Prostate gland (tissue), 2 donors: ENCODE measurements at regions not wholly inside any gene's neighbourhood (a gene's known extent, or its start where the extent isn't known, plus 50 kb on each side); places are given as distances from the start of the nearest gene placed in this dataset.

Source experiments
- DNase-seq: peaks from one replicate; pipeline ENCODE4 v3.0.0-alpha.2; 2019; ENCODE audit warnings: low spot score
- H3K27ac ChIP-seq, 2 donors: fragments of 200-600 bp; sonication (generic); 2 replicates each; pipeline ENCODE4 v1.5.1; 2017 to 2019
- H3K27me3 ChIP-seq: fragments of 200-600 bp; sonication (generic); replicated peaks from 2 replicates; pipeline ENCODE4 v1.5.1; 2019; ENCODE audit not compliant: insufficient read depth
- H3K36me3 ChIP-seq, 2 donors: fragments of 200-600 bp; sonication (generic); 1 replicate in 1 of 2; 2 replicates in 1 of 2; pipeline versions ENCODE4 v1.5.1 to v1.8.1; 2017 to 2019
- H3K4me1 ChIP-seq: fragments of 200-600 bp; sonication (generic); replicated peaks from 2 replicates; pipeline ENCODE4 v1.5.1; 2019
- H3K4me3 ChIP-seq, 2 donors: fragments of 200-600 bp; sonication (generic); 2 replicates each; pipeline ENCODE4 v1.5.1; 2017 to 2019
- H3K9me3 ChIP-seq: fragments of 200-600 bp; sonication (generic); 2 replicates; pipeline ENCODE4 v1.5.1; 2017
- POLR2A ChIP-seq: fragments of 450-650 bp; IDR thresholded peaks from one replicate; pipeline ENCODE4 v1.6.1; 2016; ENCODE audit warnings: antibody characterized with exemption, mild to moderate bottlenecking
- POLR2AphosphoS5 ChIP-seq: sonication (generic); formaldehyde crosslinking; IDR thresholded peaks from one replicate; pipeline ENCODE4 v1.6.1; 2017; ENCODE audit warnings: antibody characterized with exemption
- WGBS: methylation state at CpG from one replicate; pipeline ENCODE4 v1.1.5; 2018; 5-methylcytosine and 5-hydroxymethylcytosine counted together
- intact Hi-C: fragments of 100-400 bp; cut with DNase I; formaldehyde crosslinking; loops from one replicate; pipeline ENCODE4 v1.14.2; 2022
- TF ChIP-seq, protein P1 (sequence below), 4 experiments: fragments of 200-600 bp in 2 of 4; fragments of 450-650 bp in 2 of 4; sonication (generic) in 2 of 4; IDR thresholded peaks; 1 replicate in 3 of 4; 2 replicates in 1 of 4; pipeline ENCODE4 v1.5.1; 2016 to 2019; ENCODE audit warnings: antibody characterized with exemption in 4 of 4, mild to moderate bottlenecking in 2 of 4, moderate library complexity in 2 of 4

GRCh38 chr1:181187337-181188126 lies 99.0 kb downstream of the IER5 start:
- intact Hi-C loops = no loop called here
- no peak for TF ChIP-seq POLR2A
- TF ChIP-seq, protein P1, sequence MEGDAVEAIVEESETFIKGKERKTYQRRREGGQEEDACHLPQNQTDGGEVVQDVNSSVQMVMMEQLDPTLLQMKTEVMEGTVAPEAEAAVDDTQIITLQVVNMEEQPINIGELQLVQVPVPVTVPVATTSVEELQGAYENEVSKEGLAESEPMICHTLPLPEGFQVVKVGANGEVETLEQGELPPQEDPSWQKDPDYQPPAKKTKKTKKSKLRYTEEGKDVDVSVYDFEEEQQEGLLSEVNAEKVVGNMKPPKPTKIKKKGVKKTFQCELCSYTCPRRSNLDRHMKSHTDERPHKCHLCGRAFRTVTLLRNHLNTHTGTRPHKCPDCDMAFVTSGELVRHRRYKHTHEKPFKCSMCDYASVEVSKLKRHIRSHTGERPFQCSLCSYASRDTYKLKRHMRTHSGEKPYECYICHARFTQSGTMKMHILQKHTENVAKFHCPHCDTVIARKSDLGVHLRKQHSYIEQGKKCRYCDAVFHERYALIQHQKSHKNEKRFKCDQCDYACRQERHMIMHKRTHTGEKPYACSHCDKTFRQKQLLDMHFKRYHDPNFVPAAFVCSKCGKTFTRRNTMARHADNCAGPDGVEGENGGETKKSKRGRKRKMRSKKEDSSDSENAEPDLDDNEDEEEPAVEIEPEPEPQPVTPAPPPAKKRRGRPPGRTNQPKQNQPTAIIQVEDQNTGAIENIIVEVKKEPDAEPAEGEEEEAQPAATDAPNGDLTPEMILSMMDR (IDR thresholded peaks at IDR 0.05) = no peak
- no peak for TF ChIP-seq POLR2AphosphoS5
- no peak for DNase-seq
- H3K36me3 ChIP-seq = no peaks in the 10 kb centered on the region
- H3K27ac ChIP-seq = no peak overlapping the region
- H3K9me3 ChIP-seq = no peaks in the 10 kb centered on the region
- H3K27me3 ChIP-seq = no peaks in the 10 kb centered on the region
- no peaks in the 10 kb centered on the region for H3K4me1 ChIP-seq
- WGBS = 75% methylated on average over 7 of the region's 7 CpGs
- no peak overlapping the region for H3K4me3 ChIP-seq

DNA sequence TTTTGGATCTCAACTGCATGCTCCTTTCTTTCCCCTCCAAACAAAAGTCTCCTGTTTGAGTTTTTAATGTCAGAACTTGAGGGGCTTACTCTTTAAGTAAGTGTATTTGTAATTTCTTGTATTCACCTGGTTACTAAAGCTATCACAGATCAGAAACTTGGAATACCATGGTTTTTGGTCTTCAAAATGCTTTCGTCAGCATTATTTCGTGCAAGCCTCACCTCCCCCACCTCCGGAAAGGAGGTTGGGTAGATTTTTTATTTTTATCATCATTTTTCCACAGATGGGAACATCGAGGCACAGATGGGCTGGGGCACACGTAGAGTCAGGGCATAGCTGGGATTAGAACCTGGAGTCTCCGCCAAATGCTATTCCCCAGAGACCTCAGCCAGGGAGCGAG lies 100.7 kb downstream of the IER5 start:
- intact Hi-C loops = no loop called here
- Histone ChIP-seq H3K36me3 (no peaks in the 10 kb centered on the region), H3K9me3 (no peaks in the 10 kb centered on the region), H3K27ac (no peak overlapping the region), H3K4me3 (no peak overlapping the region), H3K4me1 (no peaks in the 10 kb centered on the region), H3K27me3 (no peaks in the 10 kb centered on the region)
- 90% methylated on average over 7 of the region's 7 CpGs for WGBS
- DNase-seq = no peak
- TF ChIP-seq POLR2AphosphoS5 (no peak), POLR2A (no peak)
- TF ChIP-seq, protein P1 (IDR thresholded peaks at IDR 0.05) = no peak

DNA sequence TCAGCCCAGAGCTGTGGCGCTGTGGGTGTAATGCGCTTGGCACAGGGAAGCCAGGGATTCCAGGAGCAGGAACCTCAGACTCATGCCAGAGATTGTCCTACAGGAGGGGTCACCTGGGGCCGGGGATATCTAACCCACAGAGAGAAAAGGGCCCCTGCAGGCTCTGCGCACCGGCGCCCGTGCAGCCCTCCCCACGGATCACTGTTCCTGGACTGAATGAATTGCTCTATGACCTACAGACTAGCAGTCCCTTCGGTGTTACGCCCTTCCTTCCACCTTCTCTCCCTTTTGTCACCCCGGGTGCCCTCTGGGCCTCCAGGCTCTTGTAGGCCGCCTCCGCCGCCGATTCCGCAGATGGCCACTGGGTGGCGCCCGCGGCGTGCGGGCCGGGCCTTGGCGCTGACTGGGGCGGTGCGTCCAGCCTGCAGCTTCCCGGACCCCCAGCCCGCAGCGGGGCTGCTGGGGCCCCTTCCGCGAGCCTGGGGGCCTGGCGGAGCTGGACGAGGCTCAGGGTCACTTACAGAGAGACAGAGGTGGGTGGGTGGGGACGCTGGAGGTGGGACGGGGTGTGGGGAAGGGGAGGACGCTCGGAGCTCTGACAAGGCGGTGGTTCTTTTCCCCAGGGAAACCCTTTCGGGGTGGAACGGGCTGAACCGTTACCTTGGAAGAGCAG lies 101.3 kb downstream of the IER5 start:
- DNase-seq = peak; percentile 49
- intact Hi-C loops = loop anchor here (1.0 kb wide), 1 partner anchor 234 kb away; no protein-coding TSS in a partner anchor
- H3K9me3 ChIP-seq = no peaks in the 10 kb centered on the region
- no peaks in the 10 kb centered on the region for H3K4me1 ChIP-seq
- no peaks in the 10 kb centered on the region for H3K27me3 ChIP-seq
- WGBS = 13% methylated on average over 40 of the region's 40 CpGs
- H3K36me3 ChIP-seq = no peaks in the 10 kb centered on the region
- no peak overlapping the region for H3K27ac ChIP-seq
- peak overlapping the region in 1 of 2 donors; percentile 15 for H3K4me3 ChIP-seq
- TF ChIP-seq, protein P1 (IDR thresholded peaks at IDR 0.05) = peak; percentile 93 to 97 (median 96)
- TF ChIP-seq POLR2AphosphoS5 (no peak), POLR2A (no peak)

- DNase-seq = no peak
These were observed 102.0 kb downstream of the IER5 start for GRCh38 chr1:181190364-181191035.

More at GRCh38 chr1:181190364-181191035, 102.0 kb downstream of the IER5 start:
- Histone ChIP-seq H3K4me3 (peak overlapping the region in 1 of 2 donors; percentile 15), H3K36me3 (no peaks in the 10 kb centered on the region), H3K4me1 (no peaks in the 10 kb centered on the region), H3K27me3 (no peaks in the 10 kb centered on the region), H3K9me3 (no peaks in the 10 kb centered on the region), H3K27ac (no peak overlapping the region)
- no peak for TF ChIP-seq POLR2AphosphoS5
- TF ChIP-seq, protein P1 (IDR thresholded peaks at IDR 0.05) = no peak
- TF ChIP-seq POLR2A = no peak
- intact Hi-C loops = loop anchor here (1.0 kb wide), 1 partner anchor 234 kb away; no protein-coding TSS in a partner anchor
- 61% methylated on average over 18 of the region's 18 CpGs for whole genome bisulfite sequencing
